ENCODE measurements at regions not wholly inside any gene's neighbourhood (a gene's known extent, or its start where the extent isn't known, plus 50 kb on each side); places are given as distances from the start of the nearest gene placed in this dataset.

DNA sequence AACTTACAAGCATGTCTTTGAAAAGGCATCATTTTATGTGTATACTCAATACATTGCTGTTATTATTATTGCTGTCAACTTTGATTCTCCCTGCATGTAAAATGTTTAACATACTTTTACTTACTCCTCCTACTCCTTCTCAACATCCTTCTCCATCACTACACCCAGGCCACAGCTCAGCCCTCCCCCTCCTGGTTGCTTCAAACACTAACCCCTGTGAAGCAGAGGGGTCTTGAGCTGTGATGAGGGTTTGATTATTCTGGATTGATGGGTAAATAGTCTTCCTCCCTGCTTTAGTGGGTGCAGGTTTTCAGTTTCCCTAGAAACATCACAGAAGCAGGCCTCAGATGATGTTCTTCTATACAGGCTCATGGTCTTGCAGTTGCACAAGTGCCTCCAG, 221.0 kb downstream of the OSR1 start:
- DNase-seq (ENCODE audit: low read depth) = no peak
- no peak for TF ChIP-seq CTCF (conservative IDR thresholded peaks at IDR 0.05; ENCODE audit: low read depth, low read length)

DNA sequence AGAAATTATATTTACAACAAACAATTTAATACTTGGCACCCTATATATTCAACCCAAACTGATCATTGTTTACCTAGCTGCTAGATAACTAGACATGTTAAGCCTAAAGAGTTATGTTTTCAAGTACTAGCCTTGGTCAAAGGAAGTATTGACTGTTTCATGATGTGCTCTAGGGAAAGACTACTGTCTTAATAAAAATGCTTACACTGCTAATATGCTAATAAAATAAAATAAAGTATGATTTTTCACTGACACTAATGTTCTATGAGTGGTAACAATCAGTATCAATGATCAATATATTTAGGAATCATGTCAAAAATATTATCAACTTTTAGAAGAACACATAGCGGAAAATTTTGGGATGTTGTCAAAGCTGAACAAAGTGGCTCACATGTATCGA, 225.5 kb downstream of the OSR1 start:
- H3K4me3 ChIP-seq (ENCODE audit: low read length) = no peak overlapping the region
- no peak for TF ChIP-seq CTCF (conservative IDR thresholded peaks at IDR 0.05; ENCODE audit: low read depth, low read length)
- DNase-seq (ENCODE audit: low read depth) = no peak

More for the DNA sequence above, 221.0 kb downstream of the OSR1 start:
- H3K4me3 ChIP-seq (ENCODE audit: low read length) = no peak overlapping the region

GRCh38 chr2:19131871-19132270, 226.6 kb downstream of the OSR1 start:
- no peak for TF ChIP-seq CTCF (conservative IDR thresholded peaks at IDR 0.05; ENCODE audit: low read depth, low read length)
- H3K4me3 ChIP-seq (ENCODE audit: low read length) = no peak overlapping the region
- no peak for DNase-seq (ENCODE audit: low read depth)

DNA sequence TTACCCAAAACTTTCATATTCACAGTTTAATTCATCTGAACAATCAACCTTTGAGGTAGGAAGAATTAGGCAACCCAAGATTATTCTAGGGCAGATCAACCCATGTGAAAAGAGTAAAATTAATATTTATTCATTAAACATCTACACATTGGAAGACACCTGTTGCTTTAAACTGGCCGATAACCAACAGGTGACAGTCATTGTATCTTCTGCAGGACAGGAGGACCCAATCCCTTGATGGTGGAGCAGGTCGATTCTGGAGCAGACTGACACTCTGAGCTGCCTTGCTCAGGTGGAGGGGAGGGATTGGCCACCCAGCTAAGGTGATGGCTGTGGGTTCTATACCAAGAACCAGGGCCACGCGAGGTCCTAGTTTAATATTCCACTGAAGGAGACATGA, 230.3 kb downstream of the OSR1 start:
- H3K4me3 ChIP-seq (ENCODE audit: low read length) = no peak overlapping the region
- no peak for DNase-seq (ENCODE audit: low read depth)
- no peak for TF ChIP-seq CTCF (conservative IDR thresholded peaks at IDR 0.05; ENCODE audit: low read depth, low read length)

GRCh38 chr2:19127616-19128015, 230.8 kb downstream of the OSR1 start:
- no peak overlapping the region for H3K4me3 ChIP-seq (ENCODE audit: low read length)
- TF ChIP-seq CTCF (conservative IDR thresholded peaks at IDR 0.05; ENCODE audit: low read depth, low read length) = no peak
- DNase-seq (ENCODE audit: low read depth) = no peak

- no peak for TF ChIP-seq CTCF (conservative IDR thresholded peaks at IDR 0.05; ENCODE audit: low read depth, low read length)
- DNase-seq (ENCODE audit: low read depth) = no peak
- no peak overlapping the region for H3K4me3 ChIP-seq (ENCODE audit: low read length)
Observed at GRCh38 chr2:19125901-19126680, 232.3 kb downstream of the OSR1 start.

DNA sequence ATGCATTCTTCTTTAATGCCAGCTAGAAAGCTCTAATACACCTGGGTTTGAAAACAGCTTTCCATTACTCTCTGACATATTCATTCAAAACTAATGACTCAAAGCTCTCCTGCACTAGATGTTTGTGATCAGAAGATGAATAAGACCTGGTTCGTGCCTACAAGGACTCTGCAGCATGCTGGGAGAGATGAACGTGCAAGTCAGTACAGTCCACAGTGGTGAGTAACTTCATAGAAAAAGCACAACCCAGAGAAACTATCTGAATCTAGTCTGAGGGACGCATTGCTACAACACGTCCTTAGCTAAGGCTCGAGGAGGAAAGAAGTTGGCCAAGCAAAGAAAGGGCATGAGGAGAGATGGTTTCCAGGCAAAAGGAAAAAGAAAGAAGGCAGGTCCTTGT, 234.3 kb downstream of the OSR1 start:
- TF ChIP-seq CTCF (conservative IDR thresholded peaks at IDR 0.05; ENCODE audit: low read depth, low read length) = no peak
- no peak for DNase-seq (ENCODE audit: low read depth)
- H3K4me3 ChIP-seq (ENCODE audit: low read length) = no peak overlapping the region

Measured in retinal pigment epithelial cell (primary cell).